Suprapubic skin (tissue), 4 donors: ENCODE measurements at regions not wholly inside any gene's neighbourhood (a gene's known extent, or its start where the extent isn't known, plus 50 kb on each side); places are given as distances from the start of the nearest gene placed in this dataset.

Experiments
- DNase-seq, 2 donors: peaks; one replicate each; pipeline ENCODE4 v3.0.0-alpha.2; 2019; ENCODE audit warnings: low spot score in 2 of 2
- H3K27ac ChIP-seq: fragments of 200-600 bp; sonication (generic); one replicate; pipeline ENCODE4 v1.5.1; 2019
- H3K27me3 ChIP-seq: fragments of 200-600 bp; sonication (generic); one replicate; pipeline ENCODE4 v1.5.1; 2019
- H3K36me3 ChIP-seq: fragments of 200-600 bp; sonication (generic); one replicate; pipeline ENCODE4 v1.5.1; 2019
- H3K4me1 ChIP-seq: fragments of 200-600 bp; sonication (generic); one replicate; pipeline ENCODE4 v1.5.1; 2019
- H3K4me3 ChIP-seq: fragments of 200-600 bp; sonication (generic); one replicate; pipeline ENCODE4 v1.5.1; 2019; ENCODE audit warnings: mild to moderate bottlenecking
- H3K9me3 ChIP-seq: fragments of 200-600 bp; sonication (generic); one replicate; pipeline ENCODE4 v1.5.1; 2019
- CTCF ChIP-seq, 2 donors: fragments of 200-600 bp in 1 of 2; fragments of 450-650 bp in 1 of 2; sonication (generic) in 1 of 2; IDR thresholded peaks; one replicate each; pipeline ENCODE4 v1.5.1; 2016 to 2019; ENCODE audit warnings: antibody characterized with exemption in 2 of 2, mild to moderate bottlenecking in 1 of 2, moderate library complexity in 1 of 2
- EP300 ChIP-seq: sonication (generic); formaldehyde crosslinking; IDR thresholded peaks from one replicate; pipeline ENCODE4 v1.6.1; 2017; ENCODE audit warnings: antibody characterized with exemption
- POLR2A ChIP-seq, 2 donors: fragments of 450-650 bp; IDR thresholded peaks; one replicate each; pipeline ENCODE4 v1.6.1; 2017; ENCODE audit warnings: antibody characterized with exemption in 2 of 2, mild to moderate bottlenecking in 2 of 2, moderate library complexity in 2 of 2
- POLR2AphosphoS5 ChIP-seq, 3 donors: sonication (generic); formaldehyde crosslinking; IDR thresholded peaks; one replicate each; pipeline ENCODE4 v1.6.1; 2017; ENCODE audit warnings: antibody characterized with exemption in 3 of 3
- WGBS: methylation state at CpG from one replicate; pipeline ENCODE4 v1.1.5; 2018; 5-methylcytosine and 5-hydroxymethylcytosine counted together

DNA sequence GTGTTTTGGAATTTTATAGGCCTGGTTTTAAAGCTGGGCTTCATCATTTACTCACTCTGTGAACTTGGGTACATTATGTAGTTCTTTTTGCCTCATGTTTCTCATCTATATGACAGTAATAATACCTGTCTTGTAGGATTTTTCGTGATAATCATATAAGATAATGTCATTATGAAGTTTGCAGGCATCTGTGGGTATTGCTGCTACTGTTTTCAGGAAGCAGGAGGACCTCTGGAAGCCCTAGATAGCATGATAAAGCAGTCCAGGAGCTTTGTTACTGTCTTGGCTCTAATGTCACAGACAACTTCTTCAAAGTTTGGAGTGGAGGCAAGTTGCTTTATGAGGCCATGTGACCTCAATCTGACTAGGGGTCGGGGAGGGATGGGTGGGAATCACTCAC lies 145.0 kb upstream of the MEIS2 start:
- WGBS: 49% methylated on average over 2 of the region's 2 CpGs
- H3K27me3 ChIP-seq: no peaks in the 10 kb centered on the region
- no peak for DNase-seq

GRCh38 chr15:37246065-37246464 lies 145.7 kb upstream of the MEIS2 start:
- Histone ChIP-seq H3K36me3 (no peaks in the 10 kb centered on the region), H3K4me1 (no peaks in the 10 kb centered on the region), H3K27me3 (no peaks in the 10 kb centered on the region), H3K27ac (no peak overlapping the region), H3K9me3 (no peaks in the 10 kb centered on the region), H3K4me3 (no peak overlapping the region)
- no peak for TF ChIP-seq CTCF (IDR thresholded peaks at IDR 0.05)
- TF ChIP-seq EP300: no peak
- no peak for TF ChIP-seq POLR2AphosphoS5 (IDR thresholded peaks at IDR 0.05)
- no peak for TF ChIP-seq POLR2A (IDR thresholded peaks at IDR 0.05)
- 54% methylated on average over 1 of the region's 1 CpG for WGBS
- no peak for DNase-seq

More for the DNA sequence above, 145.0 kb upstream of the MEIS2 start:
- Histone ChIP-seq H3K36me3 (no peaks in the 10 kb centered on the region), H3K4me1 (no peaks in the 10 kb centered on the region), H3K27ac (no peak overlapping the region), H3K9me3 (no peaks in the 10 kb centered on the region), H3K4me3 (no peak overlapping the region)
- TF ChIP-seq POLR2AphosphoS5 (IDR thresholded peaks at IDR 0.05): no peak
- TF ChIP-seq POLR2A (IDR thresholded peaks at IDR 0.05): no peak
- TF ChIP-seq CTCF (IDR thresholded peaks at IDR 0.05): no peak

DNA sequence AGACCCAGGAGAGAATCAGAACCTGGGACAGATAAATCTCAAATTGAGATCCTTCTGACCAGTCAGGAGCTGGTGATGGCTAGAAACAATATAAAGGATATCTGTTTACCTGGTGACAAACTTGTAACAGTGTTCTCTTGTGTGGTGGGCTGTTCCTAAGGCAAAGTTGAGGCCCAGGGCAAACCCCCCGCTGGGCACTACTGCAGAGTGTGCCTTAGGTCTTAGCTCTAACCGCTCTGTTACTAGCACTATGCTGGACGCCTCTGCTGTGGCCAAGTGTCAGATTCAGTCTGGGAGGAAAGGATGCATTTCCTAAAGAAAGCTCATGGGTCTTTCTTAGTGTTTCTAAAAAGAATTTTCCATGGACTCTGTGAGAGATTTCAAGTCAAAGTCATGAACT lies 146.5 kb upstream of the MEIS2 start:
- Histone ChIP-seq H3K4me3 (no peak overlapping the region), H3K27me3 (no peaks in the 10 kb centered on the region), H3K4me1 (no peaks in the 10 kb centered on the region), H3K27ac (no peak overlapping the region), H3K9me3 (no peaks in the 10 kb centered on the region), H3K36me3 (no peaks in the 10 kb centered on the region)
- no peak for TF ChIP-seq POLR2AphosphoS5 (IDR thresholded peaks at IDR 0.05)
- no peak for TF ChIP-seq EP300
- TF ChIP-seq POLR2A (IDR thresholded peaks at IDR 0.05): no peak
- no peak for TF ChIP-seq CTCF (IDR thresholded peaks at IDR 0.05)
- 84% methylated on average over 3 of the region's 3 CpGs for WGBS
- no peak for DNase-seq

DNA sequence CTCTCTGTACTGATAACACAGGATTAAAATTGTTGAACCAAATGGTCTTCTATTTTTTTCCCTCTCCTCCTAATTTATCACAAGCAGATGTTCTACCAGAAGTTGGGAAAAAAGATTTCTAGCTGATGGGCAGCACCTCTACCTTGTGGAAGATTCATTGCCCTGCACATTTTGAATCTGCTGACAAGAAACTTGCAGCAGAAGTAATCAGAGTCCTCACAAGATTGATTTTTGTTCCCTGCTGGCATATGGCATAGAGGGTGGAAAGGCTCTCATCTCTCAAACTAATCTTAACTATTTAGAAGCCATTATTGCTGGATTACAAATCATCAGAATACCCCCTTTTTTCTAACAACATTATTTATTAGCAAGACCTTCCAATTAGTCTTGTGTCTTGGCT lies 148.9 kb upstream of the MEIS2 start:
- Histone ChIP-seq H3K4me1 (no peaks in the 10 kb centered on the region), H3K27me3 (no peaks in the 10 kb centered on the region), H3K36me3 (no peaks in the 10 kb centered on the region), H3K4me3 (no peak overlapping the region), H3K27ac (no peak overlapping the region), H3K9me3 (no peaks in the 10 kb centered on the region)
- DNase-seq: no peak
- TF ChIP-seq CTCF (IDR thresholded peaks at IDR 0.05) (no peak), EP300 (no peak), POLR2A (IDR thresholded peaks at IDR 0.05) (no peak), POLR2AphosphoS5 (IDR thresholded peaks at IDR 0.05) (no peak)

- TF ChIP-seq POLR2A (IDR thresholded peaks at IDR 0.05) (no peak), CTCF (IDR thresholded peaks at IDR 0.05) (no peak), EP300 (no peak), POLR2AphosphoS5 (IDR thresholded peaks at IDR 0.05) (no peak)
- no peaks in the 10 kb centered on the region for H3K9me3 ChIP-seq
- H3K4me1 ChIP-seq: no peaks in the 10 kb centered on the region
- no peaks in the 10 kb centered on the region for H3K27me3 ChIP-seq
- no peak overlapping the region for H3K27ac ChIP-seq
- H3K4me3 ChIP-seq: no peak overlapping the region
- DNase-seq: no peak
- 83% methylated on average over 3 of the region's 3 CpGs for WGBS
- H3K36me3 ChIP-seq: no peaks in the 10 kb centered on the region
Measured at GRCh38 chr15:37252530-37252929, 152.2 kb upstream of the MEIS2 start.
